HEK293 (cell line): ENCODE measurements at regions not wholly inside any gene's neighbourhood (a gene's known extent, or its start where the extent isn't known, plus 50 kb on each side); places are given as distances from the start of the nearest gene placed in this dataset.

Experiments used
- CTCF ChIA-PET: fragments of 350-600 bp; formaldehyde crosslinking; extraction: SDS; loops from one replicate; lab custom pipeline; 2021; ENCODE audit warnings: antibody characterized with exemption; lab: Yijun Ruan, JAX
- POLR2A ChIA-PET: fragments of 300-600 bp; formaldehyde crosslinking; extraction: SDS; loops from one replicate; lab custom pipeline; 2020; ENCODE audit warnings: antibody characterized with exemption, inconsistent platforms; lab: Yijun Ruan, JAX
- H3K27ac ChIP-seq: fragments of 200-500 bp; sonication (Bioruptor generic); 2 replicates; pipeline ENCODE4 v1.5.1; 2014; ENCODE audit warnings: low read depth, low read length, control low read depth, inconsistent platforms; ENCODE audit errors: extremely low read depth
- H3K36me3 ChIP-seq, 2 experiments: fragments of 200-500 bp in 1 of 2; sonication (Bioruptor generic) in 1 of 2; 1 replicate in 1 of 2; 2 replicates in 1 of 2; pipeline ENCODE4 v1.5.1; 2014 to 2017; ENCODE audit warnings: inconsistent platforms in 2 of 2, low read length in 2 of 2; ENCODE audit not compliant: control insufficient read depth in 2 of 2, insufficient read depth in 1 of 2
- H3K4me1 ChIP-seq: fragments of 200-500 bp; sonication (Bioruptor generic); 2 replicates; pipeline ENCODE4 v1.5.1; 2014; ENCODE audit warnings: mild to moderate bottlenecking, low read length, inconsistent platforms; ENCODE audit not compliant: control insufficient read depth, insufficient read depth
- H3K4me3 ChIP-seq: 2 replicates; pipeline ENCODE4 v1.5.1; 2011; ENCODE audit warnings: low read depth, mild to moderate bottlenecking, control low read depth, low read length, moderate library complexity
- H3K9me3 ChIP-seq: fragments of 200-500 bp; sonication (Bioruptor generic); 2 replicates; pipeline ENCODE4 v1.5.1; 2014; ENCODE audit warnings: low read depth, low read length, inconsistent platforms; ENCODE audit not compliant: control insufficient read depth, insufficient read depth
- GFI1B ChIP-seq: fragments of 450-650 bp; formaldehyde crosslinking; IDR thresholded peaks from 2 replicates; pipeline ENCODE4 v1.5.1; 2016; ENCODE audit warnings: missing biosample characterization, missing genetic modification characterization
- GLIS1 ChIP-seq: fragments of 450-650 bp; formaldehyde crosslinking; IDR thresholded peaks from 2 replicates; pipeline ENCODE4 v1.5.1; 2016; ENCODE audit warnings: missing biosample characterization, missing genetic modification characterization
- KLF9 ChIP-seq: fragments of 450-650 bp; formaldehyde crosslinking; IDR thresholded peaks from 2 replicates; pipeline ENCODE4 v1.5.1; 2016; ENCODE audit warnings: missing biosample characterization, missing genetic modification characterization, low read depth
- OSR2 ChIP-seq: fragments of 450-650 bp; formaldehyde crosslinking; IDR thresholded peaks from 2 replicates; pipeline ENCODE4 v1.5.1; 2016; ENCODE audit warnings: missing biosample characterization, missing genetic modification characterization
- PBX3 ChIP-seq: sonication (generic); formaldehyde crosslinking; IDR thresholded peaks from 2 replicates; pipeline ENCODE4 v1.8.1; 2022; ENCODE audit warnings: mild to moderate bottlenecking, moderate library complexity, missing genetic modification reagents
- SCRT2 ChIP-seq: fragments of 450-650 bp; formaldehyde crosslinking; IDR thresholded peaks from 2 replicates; pipeline ENCODE4 v1.5.1; 2016; ENCODE audit warnings: missing biosample characterization, missing genetic modification characterization
- SETDB1 ChIP-seq: IDR thresholded peaks from one replicate; pipeline ENCODE4 v1.6.1; 2017; ENCODE audit warnings: mild to moderate bottlenecking, low read length, moderate library complexity, mixed read lengths; ENCODE audit not compliant: insufficient read length
- ZBTB49 ChIP-seq: fragments of 450-650 bp; formaldehyde crosslinking; IDR thresholded peaks from 2 replicates; pipeline ENCODE4 v1.5.1; 2016; ENCODE audit warnings: missing biosample characterization, missing genetic modification characterization, low read depth
- ZFHX2 ChIP-seq: fragments of 450-650 bp; formaldehyde crosslinking; conservative IDR thresholded peaks from 2 replicates; pipeline ENCODE4 v1.5.1; 2016; ENCODE audit warnings: missing biosample characterization, missing genetic modification characterization
- ZFP3 ChIP-seq: fragments of 450-650 bp; formaldehyde crosslinking; IDR thresholded peaks from 2 replicates; pipeline ENCODE4 v1.5.1; 2016; ENCODE audit warnings: low read depth, missing biosample characterization, missing genetic modification characterization
- ZFP41 ChIP-seq: fragments of 450-650 bp; formaldehyde crosslinking; IDR thresholded peaks from 2 replicates; pipeline ENCODE4 v1.5.1; 2016; ENCODE audit warnings: missing biosample characterization, missing genetic modification characterization, borderline replicate concordance
- ZNF19 ChIP-seq: fragments of 450-650 bp; formaldehyde crosslinking; IDR thresholded peaks from 2 replicates; pipeline ENCODE4; 2016; ENCODE audit warnings: missing biosample characterization, missing genetic modification characterization, low read depth
- ZNF221 ChIP-seq: fragments of 450-650 bp; formaldehyde crosslinking; IDR thresholded peaks from 2 replicates; pipeline ENCODE4 v1.5.1; 2017; ENCODE audit warnings: missing biosample characterization, missing genetic modification characterization, borderline replicate concordance
- ZNF239 ChIP-seq: fragments of 450-650 bp; formaldehyde crosslinking; IDR thresholded peaks from 2 replicates; pipeline ENCODE4 v1.5.1; 2016; ENCODE audit warnings: missing biosample characterization, missing genetic modification characterization
- ZNF280C ChIP-seq: fragments of 450-650 bp; formaldehyde crosslinking; IDR thresholded peaks from 2 replicates; pipeline ENCODE4 v1.5.1; 2016; ENCODE audit warnings: missing biosample characterization, missing genetic modification characterization
- ZNF324 ChIP-seq: fragments of 450-650 bp; formaldehyde crosslinking; IDR thresholded peaks from 2 replicates; pipeline ENCODE4 v1.5.1; 2016; ENCODE audit warnings: missing biosample characterization, missing genetic modification characterization
- ZNF488 ChIP-seq: fragments of 450-650 bp; formaldehyde crosslinking; IDR thresholded peaks from 2 replicates; pipeline ENCODE4 v1.5.1; 2016; ENCODE audit warnings: missing biosample characterization, missing genetic modification characterization
- ZNF521 ChIP-seq: fragments of 450-650 bp; formaldehyde crosslinking; IDR thresholded peaks from 2 replicates; pipeline ENCODE4 v1.5.1; 2017; ENCODE audit warnings: missing biosample characterization, mild to moderate bottlenecking, missing genetic modification characterization
- ZNF529 ChIP-seq: fragments of 450-650 bp; formaldehyde crosslinking; IDR thresholded peaks from 2 replicates; pipeline ENCODE4 v1.5.1; 2017; ENCODE audit warnings: missing genetic modification characterization, missing biosample characterization; ENCODE audit not compliant: insufficient replicate concordance
- ZNF544 ChIP-seq: fragments of 450-650 bp; formaldehyde crosslinking; IDR thresholded peaks from 2 replicates; pipeline ENCODE4 v1.5.0; 2017; ENCODE audit warnings: missing biosample characterization, missing genetic modification characterization
- ZNF561 ChIP-seq: fragments of 450-650 bp; IDR thresholded peaks from 2 replicates; pipeline ENCODE4 v1.5.1; 2018; ENCODE audit warnings: missing biosample characterization, missing genetic modification characterization, borderline replicate concordance
- ZNF610 ChIP-seq: fragments of 450-650 bp; formaldehyde crosslinking; IDR thresholded peaks from 2 replicates; pipeline ENCODE4 v1.5.1; 2016; ENCODE audit warnings: missing biosample characterization, missing genetic modification characterization, borderline replicate concordance
- ZNF660 ChIP-seq: fragments of 450-650 bp; IDR thresholded peaks from 2 replicates; pipeline ENCODE4 v1.5.1; 2018; ENCODE audit warnings: missing biosample characterization, mild to moderate bottlenecking, missing genetic modification characterization
- ZNF664 ChIP-seq: fragments of 450-650 bp; formaldehyde crosslinking; IDR thresholded peaks from 2 replicates; pipeline ENCODE4 v1.5.1; 2016; ENCODE audit warnings: missing biosample characterization, missing genetic modification characterization
- ZSCAN16 ChIP-seq: fragments of 450-650 bp; formaldehyde crosslinking; IDR thresholded peaks from 2 replicates; pipeline ENCODE4 v1.5.1; 2016; ENCODE audit warnings: missing biosample characterization, missing genetic modification characterization

- H3K9me3 ChIP-seq: no peaks in the 10 kb centered on the region
- H3K27ac ChIP-seq: no peak overlapping the region
- CTCF ChIA-PET: no interaction called here
- no peak for TF ChIP-seq ZNF544 (tag by site-specific recombination)
- no peak for TF ChIP-seq ZNF280C (tag by site-specific recombination)
- no peak for TF ChIP-seq ZNF529 (tag by site-specific recombination)
- no peak for TF ChIP-seq GLIS1 (tag by site-specific recombination)
- TF ChIP-seq SETDB1: no peak
- no peak overlapping the region for H3K4me3 ChIP-seq
- POLR2A ChIA-PET: no interaction called here
- H3K36me3 ChIP-seq: no peaks in the 10 kb centered on the region
- no peaks in the 10 kb centered on the region for H3K4me1 ChIP-seq
Observed at GRCh38 chr2:228853151-228853550, 417.9 kb downstream of the PID1 start.

- no peak overlapping the region for H3K4me3 ChIP-seq
- no peak overlapping the region for H3K27ac ChIP-seq
- H3K9me3 ChIP-seq: no peaks in the 10 kb centered on the region
- TF ChIP-seq ZNF660 (tag by site-specific recombination) (no peak), GFI1B (tag by site-specific recombination) (no peak), ZNF610 (tag by site-specific recombination) (no peak)
- no peaks in the 10 kb centered on the region for H3K4me1 ChIP-seq
- ChIA-PET POLR2A (no interaction called here), CTCF (no interaction called here)
- H3K36me3 ChIP-seq: no peaks in the 10 kb centered on the region
Observed at GRCh38 chr2:228848638-228849037, 422.4 kb downstream of the PID1 start.

GRCh38 chr2:228847684-228848083, 423.4 kb downstream of the PID1 start:
- no peak overlapping the region for H3K4me3 ChIP-seq
- POLR2A ChIA-PET: no interaction called here
- CTCF ChIA-PET: no interaction called here
- H3K27ac ChIP-seq: no peak overlapping the region
- no peaks in the 10 kb centered on the region for H3K36me3 ChIP-seq
- TF ChIP-seq ZNF19 (tag by site-specific recombination) (no peak), ZNF488 (tag by site-specific recombination) (no peak), ZNF239 (no peak), ZSCAN16 (tag by site-specific recombination) (no peak), ZNF521 (tag by site-specific recombination) (no peak), ZFP3 (tag by site-specific recombination) (no peak), ZNF561 (tag by site-specific recombination) (no peak), ZNF221 (tag by site-specific recombination) (no peak)
- TF ChIP-seq, all 188 proteins: peak for 0
- Histone ChIP-seq H3K9me3 (no peaks in the 10 kb centered on the region), H3K4me1 (no peaks in the 10 kb centered on the region)

- H3K36me3 ChIP-seq: no peaks in the 10 kb centered on the region
- no peaks in the 10 kb centered on the region for H3K4me1 ChIP-seq
- no peak overlapping the region for H3K4me3 ChIP-seq
- ChIA-PET CTCF (no interaction called here), POLR2A (no interaction called here)
- H3K27ac ChIP-seq: no peak overlapping the region
- H3K9me3 ChIP-seq: no peaks in the 10 kb centered on the region
- TF ChIP-seq KLF9 (tag by site-specific recombination): no peak
- no peak for TF ChIP-seq ZNF664 (tag by site-specific recombination)
- TF ChIP-seq SCRT2 (tag by site-specific recombination): no peak
- no peak for TF ChIP-seq ZFP41 (tag by site-specific recombination)
- TF ChIP-seq ZNF324 (tag by site-specific recombination): no peak
- TF ChIP-seq ZBTB49 (tag by site-specific recombination): no peak
- TF ChIP-seq PBX3 (CRISPR knock-in tag): no peak
- no peak for TF ChIP-seq ZFHX2 (tag by site-specific recombination)
- no peak for TF ChIP-seq OSR2 (tag by site-specific recombination)
Observed at GRCh38 chr2:228846161-228846560, 424.9 kb downstream of the PID1 start.
